Bronchial epithelial cell (primary cell): ENCODE measurements at regions not wholly inside any gene's neighbourhood (a gene's known extent, or its start where the extent isn't known, plus 50 kb on each side); places are given as distances from the start of the nearest gene placed in this dataset.

Source experiments
- DNase-seq: peaks from one replicate; pipeline ENCODE4 v3.0.0-alpha.2; 2010; ENCODE audit warnings: low read depth
- FAIRE-seq: peaks from 2 replicates; lab custom pipeline; 2011; peaks lifted over from hg19 to GRCh38; lab: Jason Lieb, UNC
- H3K27me3 ChIP-seq: 2 replicates; pipeline ENCODE4 v1.5.1; 2011; ENCODE audit warnings: low read length; ENCODE audit not compliant: control insufficient read depth, insufficient read depth
- H3K36me3 ChIP-seq: 2 replicates; pipeline ENCODE4 v1.5.1; 2011; ENCODE audit warnings: low read length; ENCODE audit not compliant: control insufficient read depth, insufficient read depth
- H3K4me3 ChIP-seq: 2 replicates; pipeline ENCODE4 v1.5.1; 2011; ENCODE audit warnings: mild to moderate bottlenecking, low read depth, low read length, control low read depth
- TF ChIP-seq, protein P1 (sequence below): IDR thresholded peaks from 2 replicates; pipeline ENCODE4 v1.5.1; 2011; ENCODE audit warnings: mild to moderate bottlenecking, moderate library complexity, low read length, control low read depth, inconsistent platforms; ENCODE audit not compliant: insufficient read depth, severe bottlenecking

DNA sequence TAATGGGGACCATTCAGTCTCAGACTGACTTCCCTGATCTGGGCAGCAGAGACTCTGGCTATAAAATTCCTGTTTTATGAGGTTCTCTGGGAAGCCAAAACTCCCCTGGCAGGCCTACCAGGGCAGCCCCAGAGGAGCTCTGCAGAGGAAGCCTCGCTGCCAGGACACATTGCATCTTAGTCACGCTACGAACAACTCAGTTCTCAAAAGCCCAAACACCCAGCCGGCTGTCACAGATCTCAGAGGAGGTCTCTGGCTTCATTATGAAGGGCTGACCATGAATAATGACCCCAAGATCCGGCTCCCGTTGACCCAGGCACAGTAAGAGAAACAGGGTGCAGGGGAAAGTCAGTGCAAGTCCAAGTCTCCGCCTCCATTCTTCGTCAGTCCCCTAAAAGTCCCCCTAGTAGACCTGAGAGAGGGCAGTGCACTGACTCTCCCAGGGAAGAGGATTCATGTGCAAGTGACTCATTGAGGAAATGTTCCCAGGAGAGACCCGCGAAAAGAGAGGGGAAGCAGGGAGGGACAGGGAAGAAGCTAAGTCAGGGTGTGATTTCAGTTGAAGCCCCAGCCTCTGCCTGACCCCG is 212.3 kb downstream of the CYP26B1 start:
- FAIRE-seq, result no peak
- Histone ChIP-seq H3K27me3 (no peaks in the 10 kb centered on the region), H3K4me3 (no peak overlapping the region), H3K36me3 (no peaks in the 10 kb centered on the region)
- no peak for DNase-seq
- TF ChIP-seq, protein P1, sequence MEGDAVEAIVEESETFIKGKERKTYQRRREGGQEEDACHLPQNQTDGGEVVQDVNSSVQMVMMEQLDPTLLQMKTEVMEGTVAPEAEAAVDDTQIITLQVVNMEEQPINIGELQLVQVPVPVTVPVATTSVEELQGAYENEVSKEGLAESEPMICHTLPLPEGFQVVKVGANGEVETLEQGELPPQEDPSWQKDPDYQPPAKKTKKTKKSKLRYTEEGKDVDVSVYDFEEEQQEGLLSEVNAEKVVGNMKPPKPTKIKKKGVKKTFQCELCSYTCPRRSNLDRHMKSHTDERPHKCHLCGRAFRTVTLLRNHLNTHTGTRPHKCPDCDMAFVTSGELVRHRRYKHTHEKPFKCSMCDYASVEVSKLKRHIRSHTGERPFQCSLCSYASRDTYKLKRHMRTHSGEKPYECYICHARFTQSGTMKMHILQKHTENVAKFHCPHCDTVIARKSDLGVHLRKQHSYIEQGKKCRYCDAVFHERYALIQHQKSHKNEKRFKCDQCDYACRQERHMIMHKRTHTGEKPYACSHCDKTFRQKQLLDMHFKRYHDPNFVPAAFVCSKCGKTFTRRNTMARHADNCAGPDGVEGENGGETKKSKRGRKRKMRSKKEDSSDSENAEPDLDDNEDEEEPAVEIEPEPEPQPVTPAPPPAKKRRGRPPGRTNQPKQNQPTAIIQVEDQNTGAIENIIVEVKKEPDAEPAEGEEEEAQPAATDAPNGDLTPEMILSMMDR, result no peak

DNA sequence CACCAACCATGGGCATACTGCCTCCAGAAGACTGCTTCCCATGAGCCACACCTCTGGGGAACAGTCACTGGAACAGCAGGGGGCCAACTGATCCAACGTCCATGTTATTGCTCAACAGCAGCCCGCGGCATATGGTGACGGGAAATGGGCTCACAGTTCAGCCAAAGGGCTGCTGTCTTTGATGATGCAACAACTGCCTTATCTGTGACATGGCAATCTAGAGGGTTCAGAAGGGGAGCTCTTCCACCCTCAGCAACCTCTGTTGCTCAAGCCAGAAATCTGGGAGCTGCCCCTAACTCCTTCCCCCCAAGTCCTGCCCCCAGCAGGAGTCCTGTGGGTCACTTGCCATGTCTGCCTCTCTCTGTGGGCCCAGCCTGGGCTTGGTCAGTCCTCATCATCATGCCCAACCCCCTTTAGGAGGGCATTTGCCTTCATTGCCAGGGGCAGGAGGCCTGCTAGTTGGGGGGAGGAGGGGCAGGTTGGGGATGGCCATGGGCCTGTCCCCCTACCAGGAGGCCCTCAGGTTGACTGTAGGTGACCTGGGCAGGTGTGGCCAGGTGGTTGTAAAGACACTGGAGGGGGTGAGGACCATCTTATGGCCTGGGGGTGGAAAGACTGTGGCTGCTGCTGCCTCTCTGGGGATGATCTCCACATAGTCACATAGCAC is 212.9 kb downstream of the CYP26B1 start:
- no peaks in the 10 kb centered on the region for H3K27me3 ChIP-seq
- DNase-seq, result no peak
- FAIRE-seq, result peak; percentile 32
- H3K36me3 ChIP-seq, result no peaks in the 10 kb centered on the region
- no peak overlapping the region for H3K4me3 ChIP-seq
- TF ChIP-seq, protein P1, result no peak

DNA sequence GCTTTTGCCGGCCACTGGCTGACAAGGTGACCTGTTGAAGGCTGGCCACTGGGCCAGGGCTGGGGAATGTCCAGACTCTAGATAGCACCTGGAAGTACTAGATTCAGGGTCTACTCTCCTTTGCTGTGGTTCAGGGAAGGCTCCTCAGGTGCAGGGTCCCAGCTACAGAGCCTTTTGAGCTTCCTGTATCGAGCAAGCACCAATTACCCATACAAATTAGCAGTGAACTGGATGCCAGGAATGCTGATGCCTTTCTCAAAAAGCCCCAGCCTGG is 213.4 kb downstream of the CYP26B1 start:
- DNase-seq (no peak), FAIRE-seq (no peak)
- H3K27me3 ChIP-seq, result no peaks in the 10 kb centered on the region
- TF ChIP-seq, protein P1, result no peak
- no peaks in the 10 kb centered on the region for H3K36me3 ChIP-seq
- no peak overlapping the region for H3K4me3 ChIP-seq

DNA sequence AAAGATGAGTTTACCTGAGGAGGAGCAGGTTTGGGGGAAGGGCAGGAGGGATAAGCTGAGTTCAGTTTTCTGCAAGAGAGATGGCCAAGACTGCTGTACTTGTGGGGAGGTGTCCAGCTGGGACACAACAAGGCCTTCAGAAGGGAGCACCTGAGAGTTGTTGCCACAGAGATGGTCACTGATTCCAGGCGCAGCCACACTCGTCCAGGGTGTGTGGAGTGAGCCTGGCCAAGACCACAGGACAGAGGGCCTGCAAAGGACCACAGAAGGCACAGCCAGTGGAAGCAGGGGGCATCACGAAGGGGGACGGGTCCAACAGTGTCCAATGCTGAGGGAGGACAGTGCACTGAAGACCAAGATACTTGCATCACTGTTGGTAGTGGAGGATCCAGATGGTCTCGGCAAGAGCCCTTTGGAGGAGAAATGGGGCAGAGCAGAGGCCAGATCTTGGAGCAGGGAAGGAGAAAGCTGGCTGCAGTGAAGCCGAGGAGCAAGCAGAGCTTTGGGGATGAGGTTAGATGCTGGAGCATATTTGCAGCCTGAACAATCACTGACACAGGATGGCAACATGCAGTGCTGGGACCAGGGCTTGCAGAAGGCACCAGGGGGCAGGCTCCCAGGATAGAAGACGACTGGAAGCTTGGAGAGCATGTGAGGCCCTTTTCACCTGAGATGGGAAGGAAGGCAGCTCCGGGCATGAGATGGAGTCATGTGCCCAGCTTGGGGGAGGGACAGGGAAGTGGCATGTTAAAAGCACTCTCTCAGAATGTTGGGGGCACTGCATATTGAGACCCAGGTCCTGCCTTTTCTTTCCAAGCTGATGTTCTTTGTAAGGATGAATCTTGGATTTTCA is 214.0 kb downstream of the CYP26B1 start:
- Histone ChIP-seq H3K36me3 (no peaks in the 10 kb centered on the region), H3K4me3 (no peak overlapping the region), H3K27me3 (no peaks in the 10 kb centered on the region)
- TF ChIP-seq, protein P1, result peak; percentile 59
- DNase-seq (peak; percentile 46), FAIRE-seq (no peak)

DNA sequence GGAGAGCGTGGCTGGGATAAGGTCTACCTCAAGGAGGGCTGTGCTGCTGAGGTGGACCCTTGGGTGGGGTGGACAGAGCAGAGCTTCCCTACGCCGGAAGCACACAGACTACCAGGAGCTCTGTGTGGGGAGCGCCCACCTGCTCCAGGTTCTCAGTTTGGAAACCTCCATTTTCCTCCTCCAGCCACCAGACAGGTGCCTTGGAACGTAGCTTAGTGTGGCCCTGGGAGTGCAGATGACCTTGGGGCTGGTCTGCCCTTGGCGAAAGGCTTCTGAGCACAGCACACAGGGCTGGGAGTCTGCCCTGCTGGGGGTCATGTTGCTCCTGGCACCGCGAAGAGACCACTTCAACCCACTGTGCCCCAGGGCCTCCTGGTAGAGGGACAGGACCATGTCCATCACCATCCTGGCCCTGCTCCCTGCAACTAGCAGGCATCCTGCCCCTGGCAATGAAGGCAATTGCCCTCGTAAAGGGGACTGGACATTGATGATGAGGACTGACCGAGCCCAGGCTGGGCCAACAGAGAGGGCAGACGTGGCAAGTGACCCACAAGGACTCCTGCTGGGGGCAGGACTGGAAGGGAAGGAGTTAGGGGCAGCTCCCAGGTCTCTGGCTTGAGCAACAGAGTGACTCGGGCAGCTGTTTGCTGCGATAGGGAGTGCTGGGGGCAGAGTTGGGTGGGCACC is 214.7 kb downstream of the CYP26B1 start:
- Histone ChIP-seq H3K27me3 (no peaks in the 10 kb centered on the region), H3K36me3 (no peaks in the 10 kb centered on the region), H3K4me3 (no peak overlapping the region)
- FAIRE-seq (peak; percentile 80), DNase-seq (no peak)
- TF ChIP-seq, protein P1, result no peak
